Uterus (tissue), 3 donors: ENCODE measurements at regions not wholly inside any gene's neighbourhood (a gene's known extent, or its start where the extent isn't known, plus 50 kb on each side); places are given as distances from the start of the nearest gene placed in this dataset.

Source experiments
- DNase-seq, 2 donors: peaks; one replicate each; pipeline ENCODE4 v3.0.0-alpha.2; 2019 to 2020
- H3K27ac ChIP-seq, 2 donors: fragments of 200-600 bp; sonication (generic); 1 replicate in 1 of 2; 2 replicates in 1 of 2; pipeline ENCODE4 v1.5.1; 2016 to 2018
- H3K27me3 ChIP-seq, 2 donors: fragments of 200-600 bp; sonication (generic); one replicate each; pipeline ENCODE4 v1.5.1; 2018 to 2019; ENCODE audit warnings: control low read depth in 1 of 2
- H3K36me3 ChIP-seq, 2 donors: fragments of 200-600 bp; sonication (generic); one replicate each; pipeline ENCODE4 v1.5.1; 2019; ENCODE audit warnings: control low read depth in 1 of 2
- H3K4me1 ChIP-seq, 2 donors: fragments of 200-600 bp; sonication (generic); one replicate each; pipeline ENCODE4 v1.5.1; 2018 to 2019; ENCODE audit warnings: control low read depth in 1 of 2
- H3K4me3 ChIP-seq, 2 donors: fragments of 200-600 bp; sonication (generic); 1 replicate in 1 of 2; 2 replicates in 1 of 2; pipeline ENCODE4 v1.5.1; 2018 to 2019; ENCODE audit warnings: mild to moderate bottlenecking in 1 of 2
- H3K9me3 ChIP-seq, 2 donors: fragments of 200-600 bp; sonication (generic); one replicate each; pipeline ENCODE4 v1.5.1; 2019; ENCODE audit warnings: control low read depth in 1 of 2
- POLR2A ChIP-seq, 2 donors: fragments of 450-650 bp; IDR thresholded peaks; one replicate each; pipeline ENCODE4 v1.6.1; 2016; ENCODE audit warnings: antibody characterized with exemption in 2 of 2, mild to moderate bottlenecking in 1 of 2, moderate library complexity in 1 of 2
- intact Hi-C: fragments of 100-400 bp; cut with DNase I; formaldehyde crosslinking; loops from one replicate; pipeline ENCODE4 v1.15.1; 2023; ENCODE audit warnings: low total_unique reads
- TF ChIP-seq, protein P1 (sequence below), 4 experiments: fragments of 200-600 bp in 2 of 4; fragments of 450-650 bp in 2 of 4; sonication (generic) in 2 of 4; IDR thresholded peaks; one replicate each; pipeline ENCODE4 v1.5.1; 2016 to 2019; ENCODE audit warnings: antibody characterized with exemption in 4 of 4, mild to moderate bottlenecking in 2 of 4, moderate library complexity in 1 of 4
- donor health status: DM: yes; HTN: yes; CAD: no.

DNA sequence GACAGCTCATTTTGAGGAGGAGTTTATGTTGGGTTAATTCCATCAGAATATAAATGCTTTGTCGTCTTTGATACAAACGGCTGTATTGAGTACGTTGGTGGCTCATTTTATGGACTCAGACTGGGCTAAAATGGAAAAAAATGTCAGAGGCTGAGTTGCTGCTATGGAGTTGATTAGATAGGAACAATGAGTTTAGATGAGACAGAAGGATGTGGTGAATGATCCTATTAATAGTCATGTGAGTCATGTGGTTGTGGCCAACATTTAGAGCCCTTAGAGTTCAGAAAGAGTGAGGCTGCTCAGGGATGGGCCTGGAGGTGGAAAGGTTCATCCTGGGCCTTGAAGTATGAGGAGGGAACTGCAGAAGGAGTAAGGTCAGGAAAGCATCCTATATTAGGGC, 434.2 kb downstream of the MEIS1 start:
- DNase-seq = no peak
- Histone ChIP-seq H3K9me3 (no peaks in the 10 kb centered on the region), H3K4me1 (peaks cover 0 to 7% of the 10 kb centered on the region in 2 donors), H3K27ac (peak overlapping the region; percentile 44 to 92), H3K36me3 (no peaks in the 10 kb centered on the region), H3K27me3 (no peaks in the 10 kb centered on the region), H3K4me3 (no peak overlapping the region)
- intact Hi-C loops = no loop called here
- TF ChIP-seq, protein P1, sequence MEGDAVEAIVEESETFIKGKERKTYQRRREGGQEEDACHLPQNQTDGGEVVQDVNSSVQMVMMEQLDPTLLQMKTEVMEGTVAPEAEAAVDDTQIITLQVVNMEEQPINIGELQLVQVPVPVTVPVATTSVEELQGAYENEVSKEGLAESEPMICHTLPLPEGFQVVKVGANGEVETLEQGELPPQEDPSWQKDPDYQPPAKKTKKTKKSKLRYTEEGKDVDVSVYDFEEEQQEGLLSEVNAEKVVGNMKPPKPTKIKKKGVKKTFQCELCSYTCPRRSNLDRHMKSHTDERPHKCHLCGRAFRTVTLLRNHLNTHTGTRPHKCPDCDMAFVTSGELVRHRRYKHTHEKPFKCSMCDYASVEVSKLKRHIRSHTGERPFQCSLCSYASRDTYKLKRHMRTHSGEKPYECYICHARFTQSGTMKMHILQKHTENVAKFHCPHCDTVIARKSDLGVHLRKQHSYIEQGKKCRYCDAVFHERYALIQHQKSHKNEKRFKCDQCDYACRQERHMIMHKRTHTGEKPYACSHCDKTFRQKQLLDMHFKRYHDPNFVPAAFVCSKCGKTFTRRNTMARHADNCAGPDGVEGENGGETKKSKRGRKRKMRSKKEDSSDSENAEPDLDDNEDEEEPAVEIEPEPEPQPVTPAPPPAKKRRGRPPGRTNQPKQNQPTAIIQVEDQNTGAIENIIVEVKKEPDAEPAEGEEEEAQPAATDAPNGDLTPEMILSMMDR (IDR thresholded peaks at IDR 0.05) = no peak

DNA sequence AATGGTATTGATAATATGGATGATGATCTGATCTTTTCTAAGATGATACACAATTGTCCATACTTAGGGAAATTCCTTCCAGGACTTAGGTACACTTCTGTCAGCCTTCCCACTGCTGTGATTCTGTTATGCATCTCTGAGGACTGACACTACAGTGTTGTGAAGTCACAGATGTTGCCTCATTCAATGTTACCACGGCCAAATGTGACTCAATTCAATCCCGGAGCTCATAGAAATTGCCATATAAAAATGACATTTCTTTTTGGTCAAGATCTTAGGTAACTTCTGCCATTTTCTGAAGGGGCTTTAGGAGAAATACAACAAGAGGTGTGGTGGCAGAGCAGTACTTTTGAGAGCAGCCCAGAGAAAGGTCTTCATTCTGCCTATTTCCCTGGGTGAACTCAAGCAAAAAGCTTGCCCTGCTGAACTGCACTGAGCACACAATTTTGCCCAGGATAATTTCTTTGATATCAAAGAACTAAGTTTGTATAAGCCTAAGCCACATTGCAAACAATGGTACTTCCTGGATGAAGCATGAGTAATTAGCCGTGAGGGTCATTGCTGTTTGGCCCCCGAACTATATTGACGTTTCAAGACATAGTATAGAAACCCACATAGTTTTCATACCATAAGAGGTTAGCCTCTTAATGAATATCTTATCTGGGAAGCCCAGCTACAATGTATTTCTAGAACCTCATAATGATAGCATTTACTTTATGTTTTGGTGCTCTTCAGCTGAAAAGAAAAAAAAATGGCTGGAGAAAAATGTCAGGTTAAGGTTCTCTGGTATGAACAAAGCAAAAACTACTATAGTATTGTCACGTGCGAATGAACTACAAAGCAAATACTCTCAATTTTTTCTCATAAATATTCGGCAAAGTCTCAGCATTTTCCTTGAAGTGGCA, 437.4 kb downstream of the MEIS1 start:
- DNase-seq = peak in 1 of 2 donors; percentile 59
- intact Hi-C loops = no loop called here
- Histone ChIP-seq H3K4me1 (peaks cover 0 to 7% of the 10 kb centered on the region in 2 donors), H3K4me3 (peak overlapping the region in 1 of 2 donors; percentile 0), H3K27me3 (no peaks in the 10 kb centered on the region), H3K9me3 (no peaks in the 10 kb centered on the region), H3K36me3 (no peaks in the 10 kb centered on the region), H3K27ac (peak overlapping the region; percentile 64 to 65)
- TF ChIP-seq, protein P1 (IDR thresholded peaks at IDR 0.05) = no peak
- no peak for TF ChIP-seq POLR2A (IDR thresholded peaks at IDR 0.05)

- peak overlapping the region; percentile 64 to 65 for H3K27ac ChIP-seq
- DNase-seq = no peak
These were observed 438.2 kb downstream of the MEIS1 start for GRCh38 chr2:66872986-66873754.

DNA sequence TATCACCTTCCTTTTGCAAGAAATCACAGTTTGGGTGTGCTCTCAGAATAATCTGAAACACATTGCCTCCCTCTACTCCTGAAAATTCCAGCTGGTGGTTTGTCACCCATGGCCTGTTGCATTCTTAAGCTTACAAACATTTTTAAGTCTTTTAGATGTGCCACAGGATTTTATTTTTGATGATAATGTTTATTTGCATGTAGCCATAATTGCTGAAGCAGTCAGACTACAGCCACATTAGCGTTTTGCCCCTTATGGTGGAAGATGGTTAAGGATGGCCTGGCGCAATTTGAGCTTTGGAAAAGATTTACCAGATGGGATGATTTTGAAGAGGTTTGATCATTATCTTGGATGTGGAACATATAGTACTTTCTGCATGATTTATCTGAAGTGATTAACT, 439.5 kb downstream of the MEIS1 start:
- no peak for DNase-seq
- Histone ChIP-seq H3K4me1 (no peaks in the 10 kb centered on the region), H3K27me3 (no peaks in the 10 kb centered on the region), H3K4me3 (no peak overlapping the region), H3K36me3 (no peaks in the 10 kb centered on the region), H3K27ac (peak overlapping the region; percentile 31 to 64), H3K9me3 (no peaks in the 10 kb centered on the region)
- TF ChIP-seq, protein P1 (IDR thresholded peaks at IDR 0.05) = no peak
- TF ChIP-seq POLR2A (IDR thresholded peaks at IDR 0.05) = no peak
- intact Hi-C loops = no loop called here

More at GRCh38 chr2:66872986-66873754, 438.2 kb downstream of the MEIS1 start:
- H3K4me3 ChIP-seq = peak overlapping the region in 1 of 2 donors; percentile 0
- no peaks in the 10 kb centered on the region for H3K9me3 ChIP-seq
- no peak for TF ChIP-seq POLR2A (IDR thresholded peaks at IDR 0.05)
- TF ChIP-seq, protein P1 (IDR thresholded peaks at IDR 0.05) = no peak
- no peaks in the 10 kb centered on the region for H3K27me3 ChIP-seq
- H3K36me3 ChIP-seq = no peaks in the 10 kb centered on the region
- H3K4me1 ChIP-seq = peaks cover 0 to under 1% of the 10 kb centered on the region in 2 donors
- intact Hi-C loops = no loop called here
